H1 (cell line): ENCODE measurements at regions not wholly inside any gene's neighbourhood (a gene's known extent, or its start where the extent isn't known, plus 50 kb on each side); places are given as distances from the start of the nearest gene placed in this dataset.

ENCODE experiments used
- BACH1 ChIP-seq: IDR thresholded peaks from 2 replicates; pipeline ENCODE4 v1.6.1; 2012; ENCODE audit warnings: low read length, improper control_type of control experiment
- CHD1 ChIP-seq: IDR thresholded peaks from 2 replicates; pipeline ENCODE4 v1.6.1; 2012; ENCODE audit warnings: low read depth, low read length, improper control_type of control experiment
- CREB1 ChIP-seq: IDR thresholded peaks from 2 replicates; pipeline ENCODE4 v1.6.1; 2012; ENCODE audit warnings: inconsistent platforms
- SP4 ChIP-seq: IDR thresholded peaks from 2 replicates; pipeline ENCODE4 v1.6.1; 2012; ENCODE audit warnings: low read length, inconsistent platforms

DNA sequence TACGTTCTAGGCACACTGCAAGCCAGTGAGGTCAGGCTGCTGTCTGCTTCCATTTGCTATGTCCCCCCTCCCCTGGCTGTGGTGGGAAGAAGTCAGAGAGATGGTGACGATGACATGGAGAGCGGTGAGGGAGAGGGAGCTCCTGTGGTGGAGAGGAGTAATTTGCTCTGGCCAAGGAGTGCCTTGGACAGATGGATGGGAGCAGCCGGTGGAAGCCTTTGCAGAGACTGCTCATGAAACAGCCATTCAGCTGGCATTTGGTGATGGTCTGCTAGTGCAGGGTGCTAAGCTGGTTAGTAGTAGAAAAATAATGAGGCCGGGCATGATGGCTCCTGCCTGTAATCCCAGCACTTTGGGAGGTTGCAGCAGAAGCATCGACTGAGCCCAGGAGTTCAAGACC is 124.1 kb downstream of the FHDC1 start (continued):
- TF ChIP-seq BACH1, result no peak
- no peak for TF ChIP-seq SP4
- TF ChIP-seq CHD1, result no peak
- TF ChIP-seq CREB1, result no peak
